ENCODE measurements at regions not wholly inside any gene's neighbourhood (a gene's known extent, or its start where the extent isn't known, plus 50 kb on each side); places are given as distances from the start of the nearest gene placed in this dataset.

- DNase-seq = peak; percentile 71
These were observed 225.4 kb downstream of the SEC14L1 start for GRCh38 chr17:77366206-77366557.

GRCh38 chr17:77366558-77367245 is 225.9 kb downstream of the SEC14L1 start:
- no peak for DNase-seq

GRCh38 chr17:77369544-77369971 is 228.8 kb downstream of the SEC14L1 start:
- DNase-seq = no peak

DNA sequence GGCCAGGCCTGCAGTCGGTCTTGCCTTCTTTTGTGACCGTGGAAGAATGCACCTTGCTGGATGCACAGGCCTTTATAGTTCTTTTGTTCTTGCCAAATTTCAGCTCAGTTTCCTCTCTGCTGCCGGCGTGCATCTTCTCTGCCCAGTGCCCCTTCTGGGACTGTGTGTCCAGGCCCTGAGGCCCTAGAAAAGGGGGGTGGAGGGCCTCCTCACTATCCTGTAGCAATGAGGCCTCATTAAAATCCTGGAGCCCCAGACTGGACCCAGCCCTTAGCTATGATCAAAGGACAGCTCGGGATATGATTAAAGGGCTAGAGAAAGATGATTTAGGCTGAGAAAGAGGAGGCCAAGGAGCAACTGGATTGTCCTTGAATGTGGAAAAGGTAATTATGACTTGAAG is 229.8 kb downstream of the SEC14L1 start:
- no peak for DNase-seq

GRCh38 chr17:77371117-77371887 is 230.5 kb downstream of the SEC14L1 start:
- DNase-seq = no peak

DNA sequence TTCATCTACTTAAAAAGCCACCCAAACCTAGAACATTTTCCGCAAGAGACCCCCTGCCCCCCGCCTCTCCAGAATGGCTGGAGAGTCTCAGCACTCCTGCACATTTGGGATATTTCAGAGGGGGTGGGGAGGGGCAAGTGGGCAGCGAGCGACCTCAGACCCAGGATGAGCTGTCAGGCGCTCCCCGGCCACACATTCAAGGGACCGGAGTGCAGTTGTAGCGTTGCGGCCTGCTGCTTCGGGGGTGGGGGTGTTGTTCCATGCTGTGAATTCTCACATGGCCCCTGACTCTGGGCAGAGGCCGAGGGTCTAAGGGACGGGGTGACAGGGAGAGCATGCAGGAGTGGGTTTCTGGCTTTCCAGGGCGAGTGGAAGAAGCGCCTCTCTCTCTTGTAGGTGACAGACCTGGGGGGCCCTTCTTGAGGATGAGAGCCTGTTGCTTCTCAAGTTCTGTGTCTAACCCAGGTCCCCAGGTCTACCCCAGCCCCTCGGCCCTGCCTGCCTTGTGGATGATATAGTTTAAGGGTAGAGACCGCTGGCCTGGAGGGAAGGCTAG is 231.2 kb downstream of the SEC14L1 start:
- DNase-seq = no peak

GRCh38 chr17:77372444-77373298 is 231.9 kb downstream of the SEC14L1 start:
- peak; percentile 68 for DNase-seq

DNA sequence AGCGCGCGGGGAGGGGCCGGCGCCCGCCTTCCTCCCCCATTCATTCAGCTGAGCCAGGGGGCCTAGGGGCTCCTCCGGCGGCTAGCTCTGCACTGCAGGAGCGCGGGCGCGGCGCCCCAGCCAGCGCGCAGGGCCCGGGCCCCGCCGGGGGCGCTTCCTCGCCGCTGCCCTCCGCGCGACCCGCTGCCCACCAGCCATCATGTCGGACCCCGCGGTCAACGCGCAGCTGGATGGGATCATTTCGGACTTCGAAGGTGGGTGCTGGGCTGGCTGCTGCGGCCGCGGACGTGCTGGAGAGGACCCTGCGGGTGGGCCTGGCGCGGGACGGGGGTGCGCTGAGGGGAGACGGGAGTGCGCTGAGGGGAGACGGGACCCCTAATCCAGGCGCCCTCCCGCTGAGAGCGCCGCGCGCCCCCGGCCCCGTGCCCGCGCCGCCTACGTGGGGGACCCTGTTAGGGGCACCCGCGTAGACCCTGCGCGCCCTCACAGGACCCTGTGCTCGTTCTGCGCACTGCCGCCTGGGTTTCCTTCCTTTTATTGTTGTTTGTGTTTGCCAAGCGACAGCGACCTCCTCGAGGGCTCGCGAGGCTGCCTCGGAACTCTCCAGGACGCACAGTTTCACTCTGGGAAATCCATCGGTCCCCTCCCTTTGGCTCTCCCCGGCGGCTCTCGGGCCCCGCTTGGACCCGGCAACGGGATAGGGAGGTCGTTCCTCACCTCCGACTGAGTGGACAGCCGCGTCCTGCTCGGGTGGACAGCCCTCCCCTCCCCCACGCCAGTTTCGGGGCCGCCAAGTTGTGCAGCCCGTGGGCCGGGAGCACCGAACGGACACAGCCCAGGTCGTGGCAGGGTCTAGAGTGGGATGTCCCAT is 232.8 kb downstream of the SEC14L1 start:
- DNase-seq = no peak

DNA sequence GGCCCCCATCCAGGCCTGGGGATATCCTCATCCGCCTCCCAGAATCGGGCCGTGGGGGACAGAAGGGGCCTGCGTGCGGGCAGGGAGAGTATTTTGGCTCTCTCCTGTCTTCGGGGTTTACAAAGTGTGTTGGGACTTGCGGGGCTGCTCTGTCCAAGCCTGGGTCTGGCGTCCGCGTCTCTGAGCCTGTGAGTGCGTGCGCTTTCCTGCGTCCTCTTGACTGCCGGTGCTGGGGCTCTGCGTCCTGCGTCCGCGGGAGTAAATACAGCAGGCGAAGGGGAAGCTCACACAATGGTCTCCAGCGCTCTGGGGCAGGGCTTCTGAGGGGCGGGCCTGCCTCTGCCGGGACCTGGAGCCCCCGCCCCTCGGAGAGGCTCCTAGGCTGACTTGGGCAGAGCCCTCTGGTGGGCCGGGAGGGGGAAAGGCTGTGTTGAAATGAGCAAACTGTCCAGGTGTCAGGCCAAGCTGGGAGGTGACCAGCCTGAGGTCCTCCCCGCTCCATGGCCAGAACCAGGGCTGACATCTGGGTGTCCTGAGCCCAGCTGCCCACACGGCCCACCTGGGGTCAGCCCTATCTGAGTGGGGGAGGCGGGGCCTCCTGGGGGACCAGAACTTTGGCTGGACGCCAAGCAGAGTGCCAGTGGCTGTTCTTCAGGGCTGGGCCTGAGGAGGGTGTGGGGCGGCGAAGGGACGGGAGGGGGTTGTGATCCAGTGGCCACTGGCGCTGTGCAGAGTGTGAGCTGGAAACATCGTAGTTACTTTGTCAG is 233.6 kb downstream of the SEC14L1 start:
- DNase-seq = peak; percentile 76

DNA sequence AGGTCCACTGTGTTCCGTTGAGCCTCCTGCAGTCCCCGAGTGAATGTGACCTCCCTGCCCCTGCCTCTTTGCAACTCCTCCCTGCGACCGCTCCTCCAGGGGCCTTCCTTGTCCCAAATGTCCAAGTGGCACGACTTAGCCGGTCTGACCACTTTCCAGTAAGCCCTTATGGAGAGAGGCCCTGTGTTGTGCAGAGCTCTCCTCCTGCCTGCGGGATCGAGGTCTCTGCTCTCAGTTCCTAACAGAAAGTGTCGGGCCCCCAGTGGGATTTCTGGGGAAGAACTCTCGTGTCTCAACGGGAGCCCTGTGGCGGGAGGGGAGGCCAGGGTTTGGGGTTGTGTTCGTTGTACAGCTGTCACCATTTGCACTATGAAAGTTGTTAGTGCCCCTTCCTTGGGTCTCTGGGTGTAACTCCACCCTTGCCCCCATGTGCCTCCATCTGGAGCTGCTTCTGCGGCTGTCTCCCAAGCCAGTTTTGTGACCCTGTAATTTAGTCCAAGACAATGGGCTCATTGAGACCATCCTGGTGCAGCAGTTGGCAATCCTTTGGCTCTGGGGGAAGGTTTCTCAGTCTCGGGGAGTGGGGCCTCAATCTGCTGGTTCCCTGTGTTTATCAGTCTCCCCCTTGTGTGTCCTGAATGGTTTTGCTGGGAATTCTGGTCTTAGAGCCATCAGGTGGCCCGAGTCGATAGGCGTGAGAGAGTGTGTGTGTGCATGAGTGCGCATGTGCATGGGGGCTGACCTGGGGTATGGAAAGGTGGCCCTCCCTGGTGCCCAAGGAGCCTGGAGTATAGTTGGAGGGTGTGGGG is 234.5 kb downstream of the SEC14L1 start:
- peak; percentile 36 for DNase-seq

DNA sequence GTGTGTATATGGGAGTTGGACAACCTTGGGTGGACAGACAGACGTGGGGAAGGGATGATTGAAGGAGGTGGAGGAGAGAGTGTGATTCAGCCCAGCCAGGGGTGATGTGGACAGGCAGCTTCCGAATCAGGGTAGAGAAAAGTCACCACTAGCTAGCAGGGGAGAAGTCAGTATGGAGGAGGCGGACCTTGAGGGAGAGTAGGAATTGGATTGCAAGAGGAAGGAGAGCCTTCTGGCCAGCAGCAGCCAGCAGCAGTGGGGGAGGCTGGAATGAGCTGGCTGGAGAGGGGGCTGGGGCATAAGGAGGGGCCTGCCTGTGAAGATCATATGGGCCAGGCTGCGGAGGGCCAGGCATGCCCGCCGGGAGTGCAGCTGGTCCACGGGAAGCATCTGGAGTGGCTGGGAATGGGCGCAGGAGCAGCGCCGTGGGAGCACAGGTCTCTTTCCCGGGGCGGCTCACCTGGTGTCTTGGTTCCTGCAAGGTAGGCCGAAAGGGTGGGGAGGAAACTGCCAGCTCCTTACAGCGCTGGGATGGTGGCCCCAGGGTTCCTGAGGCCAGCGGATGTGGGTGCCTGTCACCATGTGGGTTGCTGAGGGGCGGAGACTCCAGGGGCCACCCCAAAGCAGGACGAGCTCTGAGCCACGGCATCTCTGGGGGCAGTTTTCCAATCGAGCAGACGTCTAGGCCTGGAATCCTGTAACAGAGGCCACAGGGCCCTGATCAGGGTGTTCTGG is 235.3 kb downstream of the SEC14L1 start:
- peak; percentile 20 for DNase-seq

GRCh38 chr17:77376795-77377709 is 236.3 kb downstream of the SEC14L1 start:
- no peak for DNase-seq

DNA sequence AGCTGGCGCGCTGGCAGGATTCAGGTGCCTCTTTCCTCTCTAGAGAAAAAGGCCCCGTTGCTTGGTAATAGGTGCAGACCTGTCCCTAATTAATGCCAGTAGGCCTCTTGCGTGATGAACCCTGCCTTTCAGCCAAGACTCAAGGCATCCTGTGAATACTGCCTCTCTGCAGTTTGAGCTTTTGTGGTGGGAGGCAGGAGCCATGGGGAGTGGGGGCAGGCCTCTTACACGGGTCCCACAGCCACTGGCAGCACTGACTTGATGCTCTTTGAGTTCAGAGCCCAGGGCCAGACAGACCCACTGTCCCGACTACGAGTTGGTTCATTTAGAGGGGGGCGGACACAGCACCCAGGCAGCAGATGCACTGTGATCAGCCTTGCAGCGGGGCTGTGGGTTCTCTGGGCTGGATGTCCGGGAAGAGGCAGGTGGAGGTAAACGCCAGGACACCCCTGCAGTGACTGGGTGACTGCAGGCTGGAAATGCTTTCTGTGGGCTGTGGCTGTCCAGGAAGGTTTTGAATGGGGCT is 237.0 kb downstream of the SEC14L1 start:
- no peak for DNase-seq

GRCh38 chr17:77378318-77379064 is 237.7 kb downstream of the SEC14L1 start:
- DNase-seq = no peak

DNA sequence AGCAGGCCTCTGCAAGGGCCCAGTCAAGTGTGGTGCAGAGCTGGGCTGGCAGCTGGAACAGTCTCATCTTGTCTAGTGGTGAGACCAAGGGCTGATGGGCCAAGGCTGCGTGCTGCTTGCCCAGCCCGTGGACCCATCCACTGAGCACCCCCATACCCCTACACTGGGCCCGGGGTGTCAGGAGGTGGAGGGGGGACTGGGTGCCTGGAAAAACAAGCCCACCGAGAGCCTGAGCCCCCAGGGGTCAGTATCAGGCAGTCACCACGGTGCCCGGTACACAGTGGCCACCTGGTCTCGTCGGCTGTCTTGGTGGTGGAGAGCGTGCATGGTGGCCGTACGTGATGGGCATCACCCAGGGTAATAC is 238.3 kb downstream of the SEC14L1 start:
- DNase-seq = no peak

DNA sequence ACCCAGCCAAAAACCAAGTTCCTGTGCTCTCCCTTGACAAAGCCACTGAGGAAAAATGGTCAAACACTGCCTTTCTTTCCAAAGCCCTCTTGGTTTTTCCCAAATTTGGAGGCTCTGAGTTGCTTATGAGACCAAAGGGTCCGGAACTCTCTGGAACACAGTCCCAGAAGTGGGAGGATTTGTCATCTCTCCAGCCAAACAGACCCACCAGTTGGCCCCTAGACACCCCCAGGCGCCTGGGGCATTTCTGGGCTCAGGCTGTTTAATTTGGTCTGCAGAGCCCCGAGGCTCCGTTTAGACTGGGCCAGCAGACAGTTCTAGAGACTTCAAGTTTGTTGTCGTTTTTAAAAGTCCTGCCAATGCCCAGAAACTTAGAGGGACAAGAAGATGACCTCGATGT is 239.1 kb downstream of the SEC14L1 start:
- DNase-seq = no peak

- no peak for DNase-seq
These were observed 239.8 kb downstream of the SEC14L1 start for GRCh38 chr17:77380395-77381184.
